Liver (tissue), 8 donors: ENCODE measurements at regions not wholly inside any gene's neighbourhood (a gene's known extent, or its start where the extent isn't known, plus 50 kb on each side); places are given as distances from the start of the nearest gene placed in this dataset.

Source experiments
- DNase-seq: peaks from one replicate; pipeline ENCODE4 v3.0.0-alpha.2; 2017; ENCODE audit warnings: low spot score
- H3K27ac ChIP-seq, 2 donors: one replicate each; pipeline ENCODE4 v1.7.0; 2013; ENCODE audit warnings: inconsistent platforms in 2 of 2, low read length in 2 of 2, control low read depth in 1 of 2, low read depth in 1 of 2, mild to moderate bottlenecking in 1 of 2
- H3K27me3 ChIP-seq, 4 donors: one replicate each; pipeline versions ENCODE4 v1.6.1 to v1.7.0; 2013; ENCODE audit warnings: low read length in 3 of 4, inconsistent platforms in 1 of 4, mild to moderate bottlenecking in 1 of 4, moderate library complexity in 1 of 4; ENCODE audit not compliant: control insufficient read depth in 4 of 4, insufficient read depth in 4 of 4
- H3K36me3 ChIP-seq, 4 donors: one replicate each; pipeline versions ENCODE4 v1.6.1 to v1.7.0; 2013; ENCODE audit warnings: low read length in 3 of 4, mild to moderate bottlenecking in 3 of 4, low read depth in 1 of 4, moderate library complexity in 1 of 4; ENCODE audit not compliant: control insufficient read depth in 4 of 4, insufficient read depth in 3 of 4
- H3K4me1 ChIP-seq, 4 donors: one replicate each; pipeline versions ENCODE4 v1.6.1 to v1.7.0; 2013; ENCODE audit warnings: low read length in 3 of 4, mild to moderate bottlenecking in 3 of 4, moderate library complexity in 1 of 4; ENCODE audit not compliant: control insufficient read depth in 4 of 4, insufficient read depth in 4 of 4
- H3K4me3 ChIP-seq, 3 donors: one replicate each; pipeline versions ENCODE4 v1.6.1 to v1.7.0; 2013; ENCODE audit warnings: low read length in 3 of 3, control low read depth in 1 of 3, low read depth in 1 of 3, mild to moderate bottlenecking in 1 of 3
- H3K9ac ChIP-seq, 2 donors: one replicate each; pipeline ENCODE4 v1.7.0; 2013; ENCODE audit warnings: low read length in 2 of 2, mild to moderate bottlenecking in 2 of 2, moderate library complexity in 2 of 2, control low read depth in 1 of 2, low read depth in 1 of 2
- H3K9me3 ChIP-seq, 4 donors: one replicate each; pipeline versions ENCODE4 v1.6.1 to v1.7.0; 2013; ENCODE audit warnings: low read length in 3 of 4; ENCODE audit not compliant: control insufficient read depth in 4 of 4
- CTCF ChIP-seq: fragments of 150-350 bp; IDR thresholded peaks from 2 replicates; pipeline ENCODE4 v1.5.1; 2017; ENCODE audit warnings: improper control_type of control experiment, low read depth, low read length; ENCODE audit not compliant: missing input control
- EGR1 ChIP-seq, 2 donors: IDR thresholded peaks; 2 replicates each; pipeline ENCODE4 v1.6.1; 2016 to 2018; ENCODE audit warnings: antibody characterized with exemption in 2 of 2, low read depth in 2 of 2
- FOXA1 ChIP-seq: IDR thresholded peaks from 2 replicates; pipeline ENCODE4 v1.6.1; 2016; ENCODE audit warnings: antibody characterized with exemption
- FOXA2 ChIP-seq: IDR thresholded peaks from 2 replicates; pipeline ENCODE4 v1.6.1; 2016; ENCODE audit warnings: antibody characterized with exemption
- HNF4G ChIP-seq: IDR thresholded peaks from 2 replicates; pipeline ENCODE4 v1.6.1; 2016; ENCODE audit warnings: antibody characterized with exemption
- JUND ChIP-seq, 2 donors: IDR thresholded peaks; 2 replicates each; pipeline ENCODE4 v1.6.1; 2016; ENCODE audit warnings: antibody characterized with exemption in 2 of 2
- NR2F2 ChIP-seq: IDR thresholded peaks from 2 replicates; pipeline ENCODE4 v1.6.1; 2016; ENCODE audit warnings: antibody characterized with exemption
- RAD21 ChIP-seq, 2 donors: IDR thresholded peaks; 2 replicates each; pipeline ENCODE4 v1.6.1; 2016; ENCODE audit warnings: antibody characterized with exemption in 2 of 2, mild to moderate bottlenecking in 2 of 2
- REST ChIP-seq: IDR thresholded peaks from 2 replicates; pipeline ENCODE4 v1.6.1; 2016; ENCODE audit warnings: antibody characterized with exemption, mild to moderate bottlenecking
- SP1 ChIP-seq: IDR thresholded peaks from 2 replicates; pipeline ENCODE4 v1.6.1; 2018; ENCODE audit warnings: antibody characterized with exemption, mild to moderate bottlenecking
- TAF1 ChIP-seq: conservative IDR thresholded peaks from 2 replicates; pipeline ENCODE4 v1.6.1; 2016; ENCODE audit warnings: antibody characterized with exemption, mild to moderate bottlenecking
- YY1 ChIP-seq: IDR thresholded peaks from 2 replicates; pipeline ENCODE4 v1.6.1; 2016; ENCODE audit warnings: antibody characterized with exemption, mild to moderate bottlenecking
- ZBTB33 ChIP-seq: IDR thresholded peaks from 2 replicates; pipeline ENCODE4 v1.6.1; 2016; ENCODE audit warnings: antibody characterized with exemption
- WGBS: extraction: QIAGEN DNeasy Blood & Tissue Kit; methylation state at CpG from one replicate; pipeline ENCODE4 v1.1.7; 2013; 5-methylcytosine and 5-hydroxymethylcytosine counted together
- donor health status: healthy.
- donor health status: healthy.
- donor health status: healthy.
- donor health status: healthy.
- donor health status: healthy.

- H3K9me3 ChIP-seq: no peaks in the 10 kb centered on the region
- H3K36me3 ChIP-seq: no peaks in the 10 kb centered on the region
- no peak overlapping the region for H3K9ac ChIP-seq
- no peaks in the 10 kb centered on the region for H3K27me3 ChIP-seq
- no peak for DNase-seq
- WGBS: 57% methylated on average over 2 of the region's 2 CpGs
- H3K27ac ChIP-seq: no peak overlapping the region
- no peaks in the 10 kb centered on the region for H3K4me1 ChIP-seq
- no peak overlapping the region for H3K4me3 ChIP-seq
- TF ChIP-seq NR2F2 (no peak), REST (no peak), SP1 (no peak), JUND (IDR thresholded peaks at IDR 0.05) (no peak), ZBTB33 (no peak), RAD21 (IDR thresholded peaks at IDR 0.05) (no peak), FOXA2 (no peak), TAF1 (no peak), CTCF (no peak), FOXA1 (no peak), HNF4G (no peak)
Measured at GRCh38 chr11:104625246-104625645, 273.0 kb downstream of the CASP12 start.

GRCh38 chr11:104624021-104624420 lies 274.2 kb downstream of the CASP12 start:
- DNase-seq: no peak
- H3K9ac ChIP-seq: no peak overlapping the region
- TF ChIP-seq NR2F2: no peak
- TF ChIP-seq FOXA1: no peak
- TF ChIP-seq YY1: no peak
- H3K4me3 ChIP-seq: no peak overlapping the region
- H3K4me1 ChIP-seq: no peaks in the 10 kb centered on the region
- no peaks in the 10 kb centered on the region for H3K27me3 ChIP-seq
- no peak overlapping the region for H3K27ac ChIP-seq
- H3K36me3 ChIP-seq: no peaks in the 10 kb centered on the region
- H3K9me3 ChIP-seq: no peaks in the 10 kb centered on the region

GRCh38 chr11:104623518-104623917 lies 274.7 kb downstream of the CASP12 start:
- H3K27ac ChIP-seq: no peak overlapping the region
- H3K4me3 ChIP-seq: no peak overlapping the region
- H3K4me1 ChIP-seq: no peaks in the 10 kb centered on the region
- TF ChIP-seq REST: no peak
- TF ChIP-seq EGR1 (IDR thresholded peaks at IDR 0.05; ENCODE audit: low read depth in 2 of 2): no peak
- H3K9me3 ChIP-seq: no peaks in the 10 kb centered on the region
- no peak for DNase-seq
- H3K9ac ChIP-seq: no peak overlapping the region
- H3K36me3 ChIP-seq: no peaks in the 10 kb centered on the region
- 58% methylated on average over 1 of the region's 1 CpG for WGBS
- no peaks in the 10 kb centered on the region for H3K27me3 ChIP-seq
